ENCODE measurements at regions not wholly inside any gene's neighbourhood (a gene's known extent, or its start where the extent isn't known, plus 50 kb on each side); places are given as distances from the start of the nearest gene placed in this dataset.

- Histone ChIP-seq H3K9ac (no peak overlapping the region), H3K4me1 (ENCODE audit: low read depth, poor library complexity, severe bottlenecking) (peaks cover 18% of the 10 kb centered on the region), H3K27ac (no peak overlapping the region), H3K79me2 (ENCODE audit: insufficient read depth, low read depth) (no peaks in the 10 kb centered on the region), H3K36me3 (ENCODE audit: insufficient read depth) (no peaks in the 10 kb centered on the region), H2AFZ (ENCODE audit: low read depth) (no peak overlapping the region), H3K4me2 (no peak overlapping the region), H3K27me3 (ENCODE audit: insufficient read depth, low read depth) (no peaks in the 10 kb centered on the region), H4K20me1 (ENCODE audit: insufficient read depth) (no peaks in the 10 kb centered on the region), H3K4me3 (IDR thresholded peaks at IDR 0.05; ENCODE audit: insufficient read depth, low read depth, low read length) (no peak overlapping the region)
- TF ChIP-seq, protein P1, sequence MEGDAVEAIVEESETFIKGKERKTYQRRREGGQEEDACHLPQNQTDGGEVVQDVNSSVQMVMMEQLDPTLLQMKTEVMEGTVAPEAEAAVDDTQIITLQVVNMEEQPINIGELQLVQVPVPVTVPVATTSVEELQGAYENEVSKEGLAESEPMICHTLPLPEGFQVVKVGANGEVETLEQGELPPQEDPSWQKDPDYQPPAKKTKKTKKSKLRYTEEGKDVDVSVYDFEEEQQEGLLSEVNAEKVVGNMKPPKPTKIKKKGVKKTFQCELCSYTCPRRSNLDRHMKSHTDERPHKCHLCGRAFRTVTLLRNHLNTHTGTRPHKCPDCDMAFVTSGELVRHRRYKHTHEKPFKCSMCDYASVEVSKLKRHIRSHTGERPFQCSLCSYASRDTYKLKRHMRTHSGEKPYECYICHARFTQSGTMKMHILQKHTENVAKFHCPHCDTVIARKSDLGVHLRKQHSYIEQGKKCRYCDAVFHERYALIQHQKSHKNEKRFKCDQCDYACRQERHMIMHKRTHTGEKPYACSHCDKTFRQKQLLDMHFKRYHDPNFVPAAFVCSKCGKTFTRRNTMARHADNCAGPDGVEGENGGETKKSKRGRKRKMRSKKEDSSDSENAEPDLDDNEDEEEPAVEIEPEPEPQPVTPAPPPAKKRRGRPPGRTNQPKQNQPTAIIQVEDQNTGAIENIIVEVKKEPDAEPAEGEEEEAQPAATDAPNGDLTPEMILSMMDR (conservative IDR thresholded peaks at IDR 0.05; ENCODE audit: low read depth, low read length): no peak
These were observed 223.1 kb upstream of the ID2 start for GRCh38 chr2:8458503-8459459.

DNA sequence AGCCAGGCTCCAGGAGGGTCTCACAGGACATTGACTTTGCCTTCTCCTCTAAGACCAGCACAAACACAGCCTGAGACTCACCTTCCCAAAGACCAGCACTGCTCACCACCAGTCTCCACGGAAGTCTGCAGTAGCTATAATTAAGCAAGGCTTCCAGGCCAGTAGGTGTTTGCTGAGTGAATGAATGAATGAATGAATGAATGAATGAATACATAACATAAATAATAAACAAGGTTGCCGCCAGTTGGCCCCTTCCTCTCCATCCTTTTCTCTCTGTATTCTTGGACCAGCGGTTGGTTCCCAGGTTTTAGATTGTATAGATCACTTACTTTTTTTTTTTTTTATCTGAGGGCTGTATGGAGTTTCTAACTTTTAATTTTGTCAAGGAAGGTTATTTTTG is 222.4 kb upstream of the ID2 start:
- no peaks in the 10 kb centered on the region for H4K20me1 ChIP-seq (ENCODE audit: insufficient read depth)
- H3K27ac ChIP-seq: no peak overlapping the region
- H2AFZ ChIP-seq (ENCODE audit: low read depth): no peak overlapping the region
- no peaks in the 10 kb centered on the region for H3K36me3 ChIP-seq (ENCODE audit: insufficient read depth)
- H3K9ac ChIP-seq: no peak overlapping the region
- TF ChIP-seq, protein P1 (conservative IDR thresholded peaks at IDR 0.05; ENCODE audit: low read depth, low read length): no peak
- H3K4me1 ChIP-seq (ENCODE audit: low read depth, poor library complexity, severe bottlenecking): peaks cover 18% of the 10 kb centered on the region
- no peak overlapping the region for H3K4me2 ChIP-seq
- H3K4me3 ChIP-seq (IDR thresholded peaks at IDR 0.05; ENCODE audit: insufficient read depth, low read depth, low read length): no peak overlapping the region
- H3K27me3 ChIP-seq (ENCODE audit: insufficient read depth, low read depth): no peaks in the 10 kb centered on the region
- H3K79me2 ChIP-seq (ENCODE audit: insufficient read depth, low read depth): no peaks in the 10 kb centered on the region

DNA sequence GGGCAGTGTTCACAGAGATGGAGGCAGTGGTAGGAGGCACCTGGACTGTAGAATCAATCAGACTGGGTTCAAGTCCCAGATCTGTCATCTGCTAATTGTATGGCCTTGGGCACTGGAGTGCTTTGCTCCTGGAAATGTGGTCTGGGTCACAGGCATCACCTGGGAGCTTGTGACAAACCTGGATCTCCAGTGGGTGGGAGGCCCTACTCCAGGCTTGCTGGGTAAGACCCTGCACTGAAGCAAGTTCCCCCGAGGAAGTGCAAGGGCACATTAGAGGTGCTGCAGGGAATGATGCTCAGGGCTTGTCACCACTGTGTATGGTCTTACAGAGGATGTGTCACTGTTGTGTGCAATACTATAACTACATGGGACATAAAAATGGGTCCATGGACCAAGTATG is 220.5 kb upstream of the ID2 start:
- Histone ChIP-seq H3K4me2 (no peak overlapping the region), H4K20me1 (ENCODE audit: insufficient read depth) (no peaks in the 10 kb centered on the region), H3K9ac (no peak overlapping the region), H3K27ac (no peak overlapping the region), H2AFZ (ENCODE audit: low read depth) (no peak overlapping the region), H3K4me1 (ENCODE audit: low read depth, poor library complexity, severe bottlenecking) (peaks cover 5% of the 10 kb centered on the region), H3K36me3 (ENCODE audit: insufficient read depth) (no peaks in the 10 kb centered on the region), H3K79me2 (ENCODE audit: insufficient read depth, low read depth) (no peaks in the 10 kb centered on the region), H3K4me3 (IDR thresholded peaks at IDR 0.05; ENCODE audit: insufficient read depth, low read depth, low read length) (no peak overlapping the region), H3K27me3 (ENCODE audit: insufficient read depth, low read depth) (no peaks in the 10 kb centered on the region)
- TF ChIP-seq, protein P1 (conservative IDR thresholded peaks at IDR 0.05; ENCODE audit: low read depth, low read length): no peak

- H3K27ac ChIP-seq: no peak overlapping the region
- TF ChIP-seq, protein P1 (conservative IDR thresholded peaks at IDR 0.05; ENCODE audit: low read depth, low read length): no peak
- no peaks in the 10 kb centered on the region for H3K27me3 ChIP-seq (ENCODE audit: insufficient read depth, low read depth)
- no peaks in the 10 kb centered on the region for H4K20me1 ChIP-seq (ENCODE audit: insufficient read depth)
- no peaks in the 10 kb centered on the region for H3K36me3 ChIP-seq (ENCODE audit: insufficient read depth)
- H3K4me3 ChIP-seq (IDR thresholded peaks at IDR 0.05; ENCODE audit: insufficient read depth, low read depth, low read length): no peak overlapping the region
- H2AFZ ChIP-seq (ENCODE audit: low read depth): no peak overlapping the region
- no peaks in the 10 kb centered on the region for H3K79me2 ChIP-seq (ENCODE audit: insufficient read depth, low read depth)
- H3K4me2 ChIP-seq: no peak overlapping the region
- no peak overlapping the region for H3K9ac ChIP-seq
- no peaks in the 10 kb centered on the region for H3K4me1 ChIP-seq (ENCODE audit: low read depth, poor library complexity, severe bottlenecking)
These were observed 219.6 kb upstream of the ID2 start for GRCh38 chr2:8462280-8462679.

Measured in KMS-11 (cell line).